ENCODE measurements at regions not wholly inside any gene's neighbourhood (a gene's known extent, or its start where the extent isn't known, plus 50 kb on each side); places are given as distances from the start of the nearest gene placed in this dataset.
"Not testable (repeated sequence)": the region's sequence is repeated elsewhere in the genome, so short reads cannot be mapped to it uniquely, and the experiment has no call there.

- in situ Hi-C loops (cut with HindIII; ENCODE audit: low sequenced_read_pairs) = no loop called here
- no peak for DNase-seq (ENCODE audit: low spot score)
These were observed 99.2 kb downstream of the KPNA2 start for GRCh38 chr17:68134731-68135130.

GRCh38 chr17:68135141-68135887 lies 99.8 kb downstream of the KPNA2 start:
- no peak for DNase-seq (ENCODE audit: low spot score)
- in situ Hi-C loops (cut with HindIII; ENCODE audit: low sequenced_read_pairs) = no loop called here

GRCh38 chr17:68141050-68141449 lies 105.5 kb downstream of the KPNA2 start:
- in situ Hi-C loops (cut with HindIII; ENCODE audit: low sequenced_read_pairs) = no loop called here

GRCh38 chr17:68142595-68142994 lies 105.2 kb upstream of the AMZ2 start:
- in situ Hi-C loops (cut with HindIII; ENCODE audit: low sequenced_read_pairs) = no loop called here
- DNase-seq (ENCODE audit: low spot score) = no peak

More at GRCh38 chr17:68141050-68141449, 105.5 kb downstream of the KPNA2 start:
- DNase-seq (ENCODE audit: low spot score) = no peak

- no peak for DNase-seq (ENCODE audit: low spot score)
- in situ Hi-C loops (cut with HindIII; ENCODE audit: low sequenced_read_pairs) = no loop called here
These were observed 104.4 kb upstream of the AMZ2 start for GRCh38 chr17:68143425-68143824.

- in situ Hi-C loops (cut with HindIII; ENCODE audit: low sequenced_read_pairs) = no loop called here
- DNase-seq (ENCODE audit: low spot score) = no peak
These were observed 102.8 kb upstream of the AMZ2 start for GRCh38 chr17:68145088-68145487.

- no peak for DNase-seq (ENCODE audit: low spot score)
- in situ Hi-C loops (cut with HindIII; ENCODE audit: low sequenced_read_pairs) = no loop called here
These were observed 98.9 kb upstream of the AMZ2 start for GRCh38 chr17:68148936-68149335.

GRCh38 chr17:68152161-68152571 lies 95.7 kb upstream of the AMZ2 start:
- in situ Hi-C loops (cut with HindIII; ENCODE audit: low sequenced_read_pairs) = no loop called here
- DNase-seq (ENCODE audit: low spot score) = no peak

- DNase-seq (ENCODE audit: low spot score) = no peak
- in situ Hi-C loops (cut with HindIII; ENCODE audit: low sequenced_read_pairs) = no loop called here
These were observed 92.2 kb upstream of the AMZ2 start for GRCh38 chr17:68155692-68156091.

- in situ Hi-C loops (cut with HindIII; ENCODE audit: low sequenced_read_pairs) = no loop called here
- no peak for DNase-seq (ENCODE audit: low spot score)
These were observed 86.0 kb upstream of the AMZ2 start for GRCh38 chr17:68161644-68162428.

GRCh38 chr17:68168273-68169164 lies 79.3 kb upstream of the AMZ2 start:
- in situ Hi-C loops (cut with HindIII; ENCODE audit: low sequenced_read_pairs); DNase-seq (ENCODE audit: low spot score): not testable (repeated sequence)

- DNase-seq (ENCODE audit: low spot score); in situ Hi-C loops (cut with HindIII; ENCODE audit: low sequenced_read_pairs): not testable (repeated sequence)
These were observed 78.5 kb upstream of the AMZ2 start for GRCh38 chr17:68169165-68169821.

GRCh38 chr17:68169840-68170239 lies 78.0 kb upstream of the AMZ2 start:
- DNase-seq (ENCODE audit: low spot score) = no peak
- in situ Hi-C loops (cut with HindIII; ENCODE audit: low sequenced_read_pairs) = no loop called here

GRCh38 chr17:68170246-68170645 lies 77.6 kb upstream of the AMZ2 start:
- in situ Hi-C loops (cut with HindIII; ENCODE audit: low sequenced_read_pairs) = no loop called here
- no peak for DNase-seq (ENCODE audit: low spot score)

- DNase-seq (ENCODE audit: low spot score) = peak; percentile 82
- in situ Hi-C loops (cut with HindIII; ENCODE audit: low sequenced_read_pairs) = no loop called here
These were observed 75.3 kb upstream of the AMZ2 start for GRCh38 chr17:68172461-68172954.

- in situ Hi-C loops (cut with HindIII; ENCODE audit: low sequenced_read_pairs) = no loop called here
- DNase-seq (ENCODE audit: low spot score) = no peak
These were observed 72.4 kb upstream of the AMZ2 start for GRCh38 chr17:68175416-68175815.

- in situ Hi-C loops (cut with HindIII; ENCODE audit: low sequenced_read_pairs) = no loop called here
- no peak for DNase-seq (ENCODE audit: low spot score)
These were observed 71.9 kb upstream of the AMZ2 start for GRCh38 chr17:68175905-68176304.

- in situ Hi-C loops (cut with HindIII; ENCODE audit: low sequenced_read_pairs) = no loop called here
These were observed 71.1 kb upstream of the AMZ2 start for GRCh38 chr17:68176718-68177117.

GRCh38 chr17:68178831-68179230 lies 69.0 kb upstream of the AMZ2 start:
- in situ Hi-C loops (cut with HindIII; ENCODE audit: low sequenced_read_pairs) = no loop called here
- DNase-seq (ENCODE audit: low spot score) = peak; percentile 64

More at GRCh38 chr17:68176718-68177117, 71.1 kb upstream of the AMZ2 start:
- DNase-seq (ENCODE audit: low spot score) = no peak
